T-cell (primary cell): ENCODE measurements at regions not wholly inside any gene's neighbourhood (a gene's known extent, or its start where the extent isn't known, plus 50 kb on each side); places are given as distances from the start of the nearest gene placed in this dataset.

Source experiments
- ATAC-seq, 4 experiments: fragments of 200-7000 bp in 3 of 4; fragments of 150-1000 bp in 1 of 4; cut with Tn5 transposase; replicated peaks in 1 of 4; 1 replicate in 3 of 4; 2 replicates in 1 of 4; pipeline ENCODE4 v1.10.0; 2021; ENCODE audit warnings: moderate library complexity in 3 of 4, mild to moderate bottlenecking in 2 of 4, moderate number of reproducible peaks in 1 of 4
- CTCF ChIA-PET, 2 donors: fragments of 300-600 bp; sonication (Branson Sonifier 250); formaldehyde crosslinking; loops; one replicate each; lab custom pipeline; 2022; ENCODE audit warnings: antibody characterized with exemption in 2 of 2; lab: Charles Lee
- POLR2A ChIA-PET, 2 donors: fragments of 300-600 bp; sonication (Branson Sonifier 250); formaldehyde crosslinking; loops; one replicate each; lab custom pipeline; 2022; ENCODE audit warnings: antibody characterized with exemption in 2 of 2; lab: Charles Lee
- DNase-seq, 35 experiments: peaks; one replicate each; pipeline versions ENCODE4 v3.0.0 to v3.0.0-alpha.2; 2013 to 2023
- H3K27ac ChIP-seq: one replicate; pipeline ENCODE4 v1.5.1; 2013; ENCODE audit warnings: low read length
- H3K27me3 ChIP-seq, 2 experiments: replicated peaks in 1 of 2; 1 replicate in 1 of 2; 2 replicates in 1 of 2; pipeline versions ENCODE4 v1.6.1 to v1.7.0; 2013; ENCODE audit warnings: low read length in 1 of 2, mixed read lengths in 1 of 2; ENCODE audit not compliant: control insufficient read depth in 2 of 2, insufficient read depth in 2 of 2; ENCODE audit errors: extremely low read depth in 1 of 2
- H3K36me3 ChIP-seq, 2 donors: 1 replicate in 1 of 2; 2 replicates in 1 of 2; pipeline versions ENCODE4 v1.6.1 to v1.7.0; 2013; ENCODE audit warnings: low read length in 1 of 2; ENCODE audit not compliant: control insufficient read depth in 2 of 2, insufficient read depth in 1 of 2; ENCODE audit errors: extremely low read depth in 1 of 2
- H3K4me1 ChIP-seq, 2 experiments: 1 replicate in 1 of 2; 2 replicates in 1 of 2; pipeline versions ENCODE4 v1.6.1 to v1.7.0; 2013; ENCODE audit warnings: low read length in 2 of 2, mixed read lengths in 1 of 2; ENCODE audit not compliant: insufficient read depth in 2 of 2, control insufficient read depth in 1 of 2; ENCODE audit errors: extremely low read depth in 1 of 2
- H3K4me3 ChIP-seq, 2 donors: 1 replicate in 1 of 2; 2 replicates in 1 of 2; pipeline versions ENCODE4 v1.5.1 to v1.7.0; 2013; ENCODE audit warnings: mild to moderate bottlenecking in 2 of 2, low read length in 1 of 2, moderate library complexity in 1 of 2; ENCODE audit not compliant: control insufficient read depth in 1 of 2; ENCODE audit errors: extremely low read depth in 1 of 2
- H3K9me3 ChIP-seq: 2 replicates; pipeline ENCODE4 v1.7.0; 2013
- H3K27ac Mint-ChIP-seq, 2 donors: one replicate each; pipeline ENCODE4 v1.8.0; 2020 to 2021; ENCODE audit warnings: mild to moderate bottlenecking in 2 of 2, mixed read lengths in 2 of 2
- H3K27me3 Mint-ChIP-seq, 2 donors: one replicate each; pipeline ENCODE4 v1.8.0; 2021 to 2022; ENCODE audit warnings: mixed read lengths in 2 of 2
- H3K36me3 Mint-ChIP-seq: one replicate; pipeline ENCODE4 v1.8.0; 2021; ENCODE audit warnings: mixed read lengths
- H3K4me1 Mint-ChIP-seq, 3 donors: one replicate each; pipeline ENCODE4 v1.8.0; 2020 to 2022; ENCODE audit warnings: mixed read lengths in 3 of 3, mild to moderate bottlenecking in 1 of 3
- H3K4me3 Mint-ChIP-seq, 3 donors: one replicate each; pipeline ENCODE4 v1.8.0; 2020 to 2022; ENCODE audit warnings: mild to moderate bottlenecking in 3 of 3, mixed read lengths in 3 of 3, moderate library complexity in 3 of 3
- H3K9me3 Mint-ChIP-seq, 3 donors: one replicate each; pipeline ENCODE4 v1.8.0; 2020 to 2022; ENCODE audit warnings: mixed read lengths in 3 of 3
- WGBS: methylation state at CpG from one replicate; pipeline ENCODE4 v1.1.5; 2013; ENCODE audit warnings: missing lambda C conversion rate; ENCODE audit not compliant: insufficient coverage; 5-methylcytosine and 5-hydroxymethylcytosine counted together

DNA sequence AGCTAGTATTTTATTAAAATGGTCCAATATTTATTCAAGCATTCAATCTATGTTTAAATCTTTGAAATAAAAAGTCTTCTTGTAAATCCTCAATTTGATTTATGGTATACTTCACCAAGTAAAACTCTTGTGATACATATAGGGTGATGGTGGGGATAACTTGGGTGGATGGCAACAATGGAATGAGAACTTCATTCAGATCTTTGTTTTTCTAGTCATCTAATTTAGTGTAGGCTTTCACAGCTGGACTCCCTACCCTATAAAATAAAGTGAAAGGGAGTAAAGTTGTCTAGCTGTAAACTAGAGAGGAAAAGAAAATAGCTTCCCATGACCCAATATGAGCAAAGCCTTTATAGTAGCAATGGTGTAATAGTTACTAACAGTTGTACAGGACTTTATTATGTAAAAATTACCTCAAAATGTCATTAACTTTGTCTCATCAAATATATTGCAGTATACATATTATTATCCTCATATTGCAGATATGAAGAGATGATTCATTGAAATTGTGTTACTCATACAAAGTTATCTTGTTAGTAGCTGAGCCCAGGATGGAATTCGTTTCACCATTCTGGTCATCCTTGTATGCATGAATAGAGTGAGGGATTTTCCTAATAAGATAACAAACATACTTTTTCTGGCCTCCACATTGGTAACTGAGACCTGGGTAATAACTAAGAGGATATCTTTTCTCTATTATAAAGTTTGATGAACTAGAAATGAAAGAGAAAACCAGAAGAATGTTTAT, 1377.7 kb upstream of the ADGRL4 start:
- DNase-seq (no peak), ATAC-seq (no peak)
- CTCF ChIA-PET = no interaction called here
- Mint-ChIP-seq H3K4me1 (no peaks in the 10 kb centered on the region), H3K27ac (no peak overlapping the region), H3K4me3 (no peak overlapping the region), H3K9me3 (peaks cover 7 to 12% (median 10%) of the 10 kb centered on the region in 3 donors), H3K36me3 (no peaks in the 10 kb centered on the region), H3K27me3 (no peaks in the 10 kb centered on the region)
- no CpG with 5 or more reads among the region's 1 CpG for WGBS
- H3K27me3 ChIP-seq = no peaks in the 10 kb centered on the region
- POLR2A ChIA-PET = no interaction called here
- no peaks in the 10 kb centered on the region for H3K36me3 ChIP-seq
- H3K27ac ChIP-seq = no peak overlapping the region
- H3K4me1 ChIP-seq = no peaks in the 10 kb centered on the region
- no peaks in the 10 kb centered on the region for H3K9me3 ChIP-seq
- no peak overlapping the region for H3K4me3 ChIP-seq

DNA sequence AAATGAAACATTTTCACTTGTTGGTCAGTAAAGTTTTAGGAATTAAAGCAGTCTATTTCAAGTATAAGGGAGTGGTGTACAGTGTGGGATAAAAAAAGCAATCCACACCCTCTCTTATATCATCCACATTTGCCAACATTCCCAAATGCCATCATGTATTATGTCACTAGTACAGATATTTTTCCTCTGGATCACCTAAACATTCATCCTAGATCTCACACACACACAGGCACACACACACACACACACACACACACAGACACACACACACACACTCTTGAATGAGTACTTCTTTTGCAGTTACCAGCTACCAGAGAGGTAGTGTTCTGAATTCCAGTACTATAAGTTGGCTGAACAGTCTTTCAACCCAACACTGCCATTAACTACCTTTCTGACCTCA, 1369.1 kb upstream of the ADGRL4 start:
- Histone ChIP-seq H3K27me3 (no peaks in the 10 kb centered on the region), H3K4me1 (no peaks in the 10 kb centered on the region), H3K27ac (no peak overlapping the region), H3K36me3 (no peaks in the 10 kb centered on the region), H3K9me3 (no peaks in the 10 kb centered on the region), H3K4me3 (no peak overlapping the region)
- POLR2A ChIA-PET = no interaction called here
- CTCF ChIA-PET = no interaction called here
- ATAC-seq = no peak
- Mint-ChIP-seq H3K36me3 (no peaks in the 10 kb centered on the region), H3K4me3 (no peak overlapping the region), H3K4me1 (no peaks in the 10 kb centered on the region), H3K27me3 (no peaks in the 10 kb centered on the region), H3K27ac (no peak overlapping the region), H3K9me3 (peaks cover 5 to 27% (median 9%) of the 10 kb centered on the region in 3 donors)
- no peak for DNase-seq

DNA sequence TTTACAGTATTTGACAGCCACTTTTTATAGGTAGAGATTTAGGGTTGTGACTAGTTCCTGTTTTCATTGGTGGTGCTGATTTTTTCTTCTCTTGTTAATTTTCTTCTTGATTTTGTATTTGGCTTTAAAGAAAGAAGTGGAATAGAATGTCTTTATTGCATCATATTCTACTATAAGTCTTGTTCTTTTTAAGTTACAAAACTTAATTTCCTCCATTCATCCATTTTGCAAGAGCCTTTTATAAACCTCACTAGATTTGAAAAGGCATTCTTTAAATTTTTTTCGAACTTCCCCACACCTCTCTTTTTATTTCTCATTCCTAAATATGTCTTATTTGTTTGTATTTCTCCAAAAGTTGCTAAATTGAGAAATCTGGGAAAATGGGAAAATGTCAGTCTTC, 1368.6 kb upstream of the ADGRL4 start:
- Mint-ChIP-seq H3K36me3 (no peaks in the 10 kb centered on the region), H3K27ac (no peak overlapping the region), H3K9me3 (peaks cover 5 to 27% (median 6%) of the 10 kb centered on the region in 3 donors), H3K4me3 (no peak overlapping the region), H3K27me3 (no peaks in the 10 kb centered on the region), H3K4me1 (no peaks in the 10 kb centered on the region)
- Histone ChIP-seq H3K27me3 (no peaks in the 10 kb centered on the region), H3K9me3 (no peaks in the 10 kb centered on the region), H3K27ac (no peak overlapping the region), H3K4me3 (no peak overlapping the region), H3K36me3 (no peaks in the 10 kb centered on the region), H3K4me1 (no peaks in the 10 kb centered on the region)
- no CpG with 5 or more reads among the region's 1 CpG for WGBS
- CTCF ChIA-PET = no interaction called here
- ATAC-seq (no peak), DNase-seq (no peak)
- POLR2A ChIA-PET = no interaction called here

DNA sequence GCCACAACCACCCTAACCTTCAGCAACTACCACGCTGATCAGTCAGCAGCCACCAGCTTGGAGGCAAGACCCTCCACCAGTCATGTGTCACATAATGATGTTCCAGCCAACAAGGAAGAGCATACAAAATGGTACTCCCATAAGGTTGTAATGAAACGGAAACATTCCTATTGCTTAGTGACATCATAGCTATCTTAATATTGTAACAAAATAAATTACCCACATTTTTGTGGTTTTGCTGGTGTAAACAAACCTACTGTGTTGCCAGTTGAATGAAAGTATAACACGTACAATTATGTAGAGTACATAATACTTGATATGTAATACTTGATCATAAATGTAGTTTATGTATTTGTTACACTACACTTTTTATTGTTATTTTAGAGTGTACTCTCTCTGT, 1363.2 kb upstream of the ADGRL4 start:
- no peak overlapping the region for H3K4me3 ChIP-seq
- Mint-ChIP-seq H3K36me3 (no peaks in the 10 kb centered on the region), H3K4me1 (no peaks in the 10 kb centered on the region), H3K27me3 (no peaks in the 10 kb centered on the region), H3K27ac (no peak overlapping the region), H3K9me3 (peaks cover 0 to 24% (median 0%) of the 10 kb centered on the region in 3 donors), H3K4me3 (no peak overlapping the region)
- no peaks in the 10 kb centered on the region for H3K4me1 ChIP-seq
- no peaks in the 10 kb centered on the region for H3K36me3 ChIP-seq
- ATAC-seq = no peak
- no peak for DNase-seq
- CTCF ChIA-PET = no interaction called here
- POLR2A ChIA-PET = no interaction called here
- no peaks in the 10 kb centered on the region for H3K27me3 ChIP-seq
- no peaks in the 10 kb centered on the region for H3K9me3 ChIP-seq
- H3K27ac ChIP-seq = no peak overlapping the region
- no CpG with 5 or more reads among the region's 3 CpGs for WGBS

DNA sequence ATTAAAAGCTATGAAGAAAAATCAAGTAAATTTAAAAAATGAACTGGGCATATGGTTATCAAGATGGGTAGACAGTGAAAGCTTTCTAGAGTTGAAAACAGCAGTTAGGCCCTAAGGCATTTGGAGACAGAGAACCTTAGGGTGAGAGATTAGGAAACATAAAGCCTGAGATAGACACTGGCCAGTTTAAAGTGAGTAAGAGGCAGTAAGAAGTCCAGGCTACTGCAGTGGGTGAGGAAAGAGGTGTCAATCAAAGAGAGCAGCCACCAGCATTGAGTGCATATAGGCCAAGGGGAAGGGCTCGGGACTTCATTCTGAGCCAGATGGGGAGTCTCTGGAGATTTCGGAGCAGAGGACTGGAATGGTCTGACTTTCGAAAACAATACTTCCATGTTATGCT, 1360.5 kb upstream of the ADGRL4 start:
- no peak overlapping the region for H3K4me3 ChIP-seq

DNA sequence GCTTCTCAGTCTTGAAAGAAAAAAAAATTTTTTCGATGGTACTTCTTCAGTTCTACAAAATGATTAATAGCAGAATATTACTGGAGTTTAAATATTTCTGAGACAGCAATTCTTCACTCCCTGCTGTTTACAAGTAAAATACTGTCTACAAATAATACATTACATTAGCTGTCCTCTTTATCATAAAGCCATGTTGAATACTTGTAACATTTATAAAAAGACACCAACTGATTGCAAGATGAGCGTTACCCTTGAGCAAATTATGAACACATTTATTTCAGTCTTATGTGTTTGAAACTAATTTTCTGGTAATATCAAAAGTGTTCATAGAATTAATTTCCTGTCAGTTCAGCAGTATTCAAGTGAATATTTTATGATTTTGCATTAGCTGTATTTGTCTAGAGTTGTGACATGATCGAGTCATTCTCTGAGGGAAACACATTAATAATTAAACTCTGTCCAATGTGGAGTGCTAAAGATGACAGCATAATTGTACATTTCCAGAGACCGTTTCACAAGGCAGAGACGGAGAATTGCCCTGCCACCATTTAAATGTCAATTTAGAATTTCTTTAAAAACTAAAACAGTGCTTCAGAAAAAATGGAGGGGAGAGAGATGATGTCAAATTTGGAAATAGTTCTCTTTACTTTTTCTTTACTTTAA, 1359.0 kb upstream of the ADGRL4 start:
- ChIA-PET POLR2A (no interaction called here), CTCF (no interaction called here)
- ATAC-seq (no peak), DNase-seq (no peak)
- H3K4me3 ChIP-seq = no peak overlapping the region
- H3K36me3 ChIP-seq = no peaks in the 10 kb centered on the region
- no peaks in the 10 kb centered on the region for H3K27me3 Mint-ChIP-seq
- no peak overlapping the region for H3K4me3 Mint-ChIP-seq
- H3K9me3 ChIP-seq = no peaks in the 10 kb centered on the region
- H3K4me1 Mint-ChIP-seq = no peaks in the 10 kb centered on the region
- WGBS = no CpG with 5 or more reads among the region's 5 CpGs
- peaks cover 6 to 30% (median 10%) of the 10 kb centered on the region in 3 donors for H3K9me3 Mint-ChIP-seq
- H3K27ac ChIP-seq = no peak overlapping the region
- H3K27ac Mint-ChIP-seq = no peak overlapping the region
- H3K36me3 Mint-ChIP-seq = no peaks in the 10 kb centered on the region
- no peaks in the 10 kb centered on the region for H3K4me1 ChIP-seq
- no peaks in the 10 kb centered on the region for H3K27me3 ChIP-seq

More for the DNA sequence above, 1360.5 kb upstream of the ADGRL4 start:
- H3K27ac Mint-ChIP-seq = no peak overlapping the region
- no peaks in the 10 kb centered on the region for H3K27me3 Mint-ChIP-seq
- H3K4me1 Mint-ChIP-seq = no peaks in the 10 kb centered on the region
- ATAC-seq = no peak
- no CpG with 5 or more reads among the region's 3 CpGs for WGBS
- DNase-seq = no peak
- H3K27ac ChIP-seq = no peak overlapping the region
- ChIA-PET CTCF (no interaction called here), POLR2A (no interaction called here)
- H3K9me3 ChIP-seq = no peaks in the 10 kb centered on the region
- H3K36me3 ChIP-seq = no peaks in the 10 kb centered on the region
- H3K9me3 Mint-ChIP-seq = peaks cover 0 to 22% (median 2%) of the 10 kb centered on the region in 3 donors
- no peaks in the 10 kb centered on the region for H3K36me3 Mint-ChIP-seq
- no peak overlapping the region for H3K4me3 Mint-ChIP-seq
- H3K27me3 ChIP-seq = no peaks in the 10 kb centered on the region
- no peaks in the 10 kb centered on the region for H3K4me1 ChIP-seq
